HG02763 (cell line): ENCODE measurements at regions not wholly inside any gene's neighbourhood (a gene's known extent, or its start where the extent isn't known, plus 50 kb on each side); places are given as distances from the start of the nearest gene placed in this dataset.
A peak's percentile ranks its signal among the peaks of the same experiment; 100 is the strongest.

Experiments used
- ATAC-seq: cut with Tn5 transposase; IDR thresholded peaks from one replicate; pipeline ENCODE4 v1.9.1; 2021; ENCODE audit warnings: mild to moderate bottlenecking, moderate library complexity; ENCODE audit not compliant: unreplicated experiment

DNA sequence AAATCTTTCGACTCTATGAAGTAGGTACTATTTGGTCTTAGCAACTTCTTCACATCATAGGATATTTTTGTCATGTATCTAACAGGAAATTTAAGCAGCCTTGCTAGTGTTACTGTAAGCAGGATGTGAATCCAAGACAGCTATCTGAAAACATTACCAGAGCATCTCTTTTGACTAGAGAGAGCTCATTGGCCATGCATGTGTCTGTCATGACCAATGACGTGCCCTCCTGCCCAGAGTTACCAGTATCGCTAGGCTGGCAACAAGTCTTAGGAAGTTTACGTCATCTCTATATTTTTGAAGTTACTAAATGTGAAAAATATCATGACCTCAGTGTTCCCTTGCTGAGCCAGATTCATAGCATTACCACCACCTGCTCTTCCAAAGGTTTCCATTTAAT is 130.9 kb upstream of the TP63 start:
- no peak for ATAC-seq

DNA sequence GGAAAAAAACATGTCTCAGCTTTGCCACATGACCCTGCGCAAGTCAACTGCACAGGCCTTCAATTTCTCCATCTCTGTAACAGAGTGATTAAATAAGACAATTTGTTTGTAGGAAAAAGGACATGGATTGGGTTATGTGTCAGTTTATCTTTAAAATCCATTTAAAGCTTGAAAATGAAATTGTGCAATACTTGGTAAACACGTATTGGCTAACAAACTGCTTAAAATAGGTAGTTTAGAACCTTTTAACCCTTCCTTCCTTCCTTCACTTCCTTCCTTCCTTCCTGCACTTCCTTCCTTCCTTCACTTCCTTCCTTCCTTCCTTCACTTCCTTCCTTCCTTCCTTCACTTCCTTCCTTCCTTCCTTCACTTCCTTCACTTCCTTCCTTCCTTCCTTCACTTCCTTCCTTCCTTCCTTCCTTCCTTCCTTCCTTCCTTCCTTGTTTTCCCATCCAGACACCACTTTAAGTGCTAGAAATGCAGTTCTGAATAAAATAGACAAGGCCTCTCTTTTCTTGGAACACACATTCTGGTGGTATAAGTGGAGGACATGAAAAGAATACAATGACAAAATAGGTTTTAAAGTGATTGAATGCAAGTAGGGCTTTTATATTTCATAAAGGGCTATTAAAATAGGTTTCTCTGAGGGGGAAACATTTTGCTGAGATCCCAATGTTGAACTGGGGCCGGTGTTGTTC is 130.2 kb upstream of the TP63 start:
- no peak for ATAC-seq

DNA sequence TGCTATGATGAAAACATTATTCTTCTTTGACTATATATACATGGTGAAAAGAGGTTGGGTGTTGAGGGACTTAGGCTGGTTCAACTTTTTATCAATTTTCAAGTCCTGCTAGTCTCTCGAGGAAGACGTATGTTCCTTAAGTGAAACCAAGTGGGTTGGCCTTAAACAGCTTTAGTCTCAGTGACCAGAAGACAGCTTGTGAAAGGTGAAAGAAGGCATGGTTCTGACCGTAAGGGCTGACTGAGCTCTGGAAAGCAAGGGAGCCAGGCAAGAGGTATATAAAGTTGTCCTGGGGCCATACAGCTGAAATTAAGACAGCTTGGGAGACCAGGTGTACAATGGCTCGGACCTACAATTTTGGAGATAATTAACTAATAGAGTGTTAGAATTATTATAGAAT is 128.9 kb upstream of the TP63 start:
- no peak for ATAC-seq

DNA sequence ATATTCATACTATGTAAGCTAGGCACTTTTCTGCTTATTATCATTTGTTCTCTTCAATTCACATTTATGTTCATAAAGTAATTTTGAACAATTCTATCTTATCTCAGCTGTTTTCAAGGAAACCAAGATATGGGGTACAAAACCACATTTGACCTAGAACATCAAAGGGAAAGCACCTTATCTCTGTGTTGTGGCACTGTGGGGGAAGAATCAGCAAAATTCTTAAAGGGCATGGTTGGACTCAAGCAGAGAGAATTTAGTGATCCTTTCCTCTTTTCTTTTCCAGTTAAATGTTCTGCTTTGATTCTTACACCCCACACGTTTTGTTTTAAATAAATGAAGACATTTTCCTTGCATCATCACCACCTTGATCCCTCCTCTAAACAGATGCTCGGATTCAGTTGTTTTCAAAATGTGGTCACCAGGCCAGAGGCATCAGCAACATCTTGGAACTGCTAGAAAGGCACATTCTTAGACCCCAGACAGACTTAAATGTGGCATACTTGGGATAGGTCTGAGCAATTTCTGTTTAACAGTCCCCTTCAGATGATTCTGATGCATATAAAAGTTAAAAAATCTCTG is 128.4 kb upstream of the TP63 start:
- ATAC-seq: no peak

DNA sequence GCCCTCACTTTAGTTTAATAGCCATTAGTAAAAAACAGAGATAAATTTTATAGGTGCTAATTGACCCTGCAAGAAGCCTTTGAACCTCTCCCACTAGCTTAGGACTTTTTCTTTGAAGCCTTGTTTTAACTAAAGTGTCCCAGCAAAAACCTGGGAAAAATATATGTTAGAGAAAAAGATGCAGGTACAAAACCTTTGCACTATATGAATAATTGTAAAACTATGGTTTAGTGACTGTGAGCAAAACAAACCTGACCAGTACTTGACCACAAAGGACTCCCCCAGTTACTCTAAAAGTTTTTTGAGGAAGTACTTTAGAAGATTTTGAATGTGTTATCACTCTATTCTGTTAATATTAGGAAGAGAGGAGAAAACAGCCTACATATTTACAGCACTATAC is 123.3 kb upstream of the TP63 start:
- peak; percentile 60 for ATAC-seq

DNA sequence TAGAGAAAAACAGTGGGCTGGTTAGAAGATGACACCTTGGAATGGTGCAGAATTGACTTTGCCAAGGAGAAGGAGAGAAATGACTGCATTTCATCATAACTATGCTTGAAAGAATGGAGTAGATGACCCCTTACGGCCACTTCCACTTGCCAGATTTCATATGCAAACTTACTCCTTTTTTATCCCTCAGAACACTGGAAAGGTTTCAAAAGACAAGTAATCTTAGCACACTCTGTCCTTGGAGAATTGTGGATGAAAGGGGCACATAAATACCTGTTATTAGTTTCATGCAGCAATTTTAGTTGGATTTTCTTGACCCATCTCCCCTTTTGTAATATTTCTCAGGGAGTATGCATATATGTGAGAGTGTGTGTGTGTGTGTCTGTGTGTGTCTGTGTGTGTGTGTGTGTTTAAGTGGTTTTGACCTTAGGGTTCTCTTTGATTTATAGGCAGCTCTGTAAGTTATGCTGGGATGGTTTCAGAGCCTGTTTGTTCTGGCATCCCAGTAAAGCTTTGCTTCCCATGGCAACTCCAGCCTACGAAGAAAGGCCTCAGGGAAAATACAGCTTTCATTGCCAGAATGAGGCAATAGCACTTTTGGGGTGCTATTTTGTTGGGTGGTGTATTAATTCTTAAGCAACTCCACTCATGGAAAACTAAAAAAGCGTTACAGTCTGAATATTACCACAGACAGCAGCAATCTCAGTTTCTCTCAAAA is 122.2 kb upstream of the TP63 start:
- no peak for ATAC-seq

DNA sequence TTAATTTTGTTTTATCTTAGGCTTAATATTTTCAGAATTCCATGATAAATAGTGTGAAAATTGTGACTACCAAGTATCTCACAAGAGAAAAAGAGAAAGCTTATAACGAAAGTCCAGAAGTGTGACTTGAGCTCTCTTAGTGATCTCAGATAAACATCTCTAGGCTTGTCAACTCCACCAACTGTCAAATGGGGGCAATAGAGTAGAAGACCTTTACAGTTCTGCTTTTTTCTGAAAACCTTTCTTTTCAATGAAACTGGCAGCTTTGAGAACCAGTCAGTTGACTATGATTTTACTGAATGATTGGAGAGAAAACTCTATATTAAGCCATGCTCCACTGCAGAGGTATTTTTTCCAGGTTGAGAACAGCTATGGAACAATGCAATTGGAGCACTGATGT is 119.2 kb upstream of the TP63 start:
- peak; percentile 45 for ATAC-seq

DNA sequence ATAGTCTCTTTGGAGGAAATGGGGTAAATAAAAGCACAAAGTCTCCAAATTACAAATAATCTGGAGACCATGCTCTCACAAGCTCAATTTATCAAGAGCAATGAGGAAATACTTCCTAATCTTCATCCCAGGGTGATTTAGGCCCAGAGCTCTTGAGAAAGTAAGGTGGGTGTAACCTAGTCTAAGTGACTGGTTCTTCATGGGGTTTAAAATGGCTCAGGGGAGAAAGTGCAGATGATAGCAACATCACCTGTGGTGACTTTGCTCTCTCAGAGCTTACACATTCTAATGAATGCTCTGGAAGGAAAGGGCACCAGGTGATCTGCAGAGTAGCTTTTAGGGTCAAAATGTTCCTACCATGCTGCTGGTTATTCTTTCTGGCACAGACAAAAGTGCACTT is 118.4 kb upstream of the TP63 start:
- no peak for ATAC-seq

DNA sequence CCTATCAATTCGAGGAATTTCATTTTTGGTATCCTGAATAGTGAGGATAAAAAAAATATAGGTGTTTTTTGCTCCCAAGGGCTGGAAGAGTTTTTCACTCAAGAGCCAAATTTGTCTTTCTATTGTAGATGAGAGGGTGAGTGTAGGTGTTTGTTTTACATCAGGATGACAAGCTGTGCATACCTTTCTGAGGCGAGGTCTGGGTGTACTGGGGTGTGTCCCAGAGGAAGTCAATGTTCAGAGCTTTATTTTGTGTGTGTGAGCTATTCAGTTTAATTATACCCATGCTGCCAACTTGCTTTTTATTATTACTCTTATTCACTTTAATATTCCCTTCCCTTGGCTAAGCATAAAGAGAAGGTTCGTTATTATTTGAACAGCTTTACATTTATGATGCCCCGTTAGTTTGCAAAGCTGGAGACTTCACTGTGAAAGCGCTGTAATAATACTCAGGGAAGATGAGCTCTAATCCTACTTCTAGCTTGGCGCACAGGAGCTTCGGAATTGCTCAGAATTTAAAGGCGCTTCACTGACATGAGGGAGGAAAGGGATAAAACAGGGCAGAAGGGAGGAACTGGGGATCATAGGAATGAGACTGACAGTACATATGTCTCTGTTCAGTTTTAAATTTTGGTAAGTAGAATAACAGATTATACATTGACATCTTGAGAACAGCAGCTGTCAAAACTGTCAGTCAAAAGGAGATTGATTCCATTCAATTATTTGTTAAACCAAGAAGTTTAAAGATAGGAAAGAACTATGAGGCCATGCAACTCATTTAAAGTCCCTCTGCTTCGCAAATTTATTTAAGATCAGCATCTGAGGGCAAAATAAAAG is 117.7 kb upstream of the TP63 start:
- ATAC-seq: no peak

DNA sequence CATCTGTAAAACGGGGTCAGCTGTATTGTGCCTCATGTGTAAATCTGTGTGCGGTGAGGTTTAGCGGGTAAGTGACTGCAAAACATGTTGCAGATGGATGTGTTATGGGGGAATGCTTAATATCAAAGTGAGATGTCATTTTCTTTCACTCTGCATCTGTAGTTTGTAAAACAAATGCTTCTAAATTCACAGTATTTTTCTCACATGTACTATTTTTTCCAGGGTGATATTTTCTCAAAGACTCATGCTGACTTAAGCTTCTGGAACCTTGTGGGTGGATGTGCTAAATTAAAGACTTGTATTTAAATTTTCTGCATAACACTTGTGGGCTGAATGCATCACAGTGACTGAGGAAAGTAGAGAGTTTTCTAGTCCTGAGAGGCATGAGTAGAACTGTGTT is 115.2 kb upstream of the TP63 start:
- ATAC-seq: no peak

DNA sequence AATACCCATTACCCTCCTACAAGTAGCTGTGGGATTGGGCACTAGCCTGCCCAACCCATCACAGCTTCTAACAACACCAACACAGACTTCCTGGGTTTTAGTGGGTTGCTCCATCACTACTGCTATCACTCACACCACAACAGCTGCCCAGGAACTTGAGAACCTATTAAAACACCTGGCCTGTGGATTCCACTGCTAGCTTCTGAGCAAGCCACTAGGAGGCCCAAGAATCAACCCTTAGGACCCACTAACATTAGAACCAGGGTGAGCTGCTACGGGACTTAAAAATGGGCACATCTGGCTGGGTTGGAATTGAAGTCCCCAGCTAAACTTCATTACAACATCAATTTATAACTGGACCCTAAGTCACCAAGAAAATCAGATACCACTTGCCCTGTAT is 113.2 kb upstream of the TP63 start:
- ATAC-seq: no peak

DNA sequence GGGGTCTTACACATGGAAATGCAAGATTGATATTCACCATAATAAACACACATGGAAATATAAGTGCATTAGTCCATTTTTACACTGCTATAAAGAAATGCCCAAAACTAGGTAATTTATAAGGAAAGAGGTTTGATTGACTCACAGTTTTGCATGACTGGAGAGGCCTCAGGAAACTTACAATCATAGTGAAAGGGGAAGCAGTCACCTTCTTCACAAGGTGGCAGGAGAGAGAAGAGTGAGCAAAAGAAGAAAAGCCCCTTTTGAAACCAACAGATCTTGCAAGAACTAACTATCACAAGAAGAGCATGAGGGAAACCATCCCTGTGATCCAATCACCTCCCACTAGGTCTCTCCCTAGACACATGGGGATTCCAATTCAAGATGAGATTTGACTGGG is 111.7 kb upstream of the TP63 start:
- ATAC-seq: no peak

DNA sequence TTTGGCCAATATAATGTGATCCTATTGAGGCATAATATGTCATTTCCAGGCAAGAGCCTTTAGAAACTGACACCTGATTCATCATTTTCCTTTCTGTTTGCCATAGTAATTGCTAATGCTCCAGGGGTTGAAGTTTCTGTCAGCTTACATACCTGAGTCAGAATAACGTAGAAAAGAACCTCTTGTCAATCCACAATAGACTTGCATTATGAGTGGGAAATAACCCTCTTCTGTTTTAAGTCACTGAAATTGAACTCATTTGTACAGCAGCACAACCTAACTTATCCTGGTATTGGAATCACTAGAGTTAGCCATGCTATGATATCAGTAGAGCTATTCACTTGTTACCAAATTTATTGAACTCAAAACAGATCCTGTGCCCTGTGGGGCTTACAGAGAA is 101.7 kb upstream of the TP63 start:
- ATAC-seq: no peak

DNA sequence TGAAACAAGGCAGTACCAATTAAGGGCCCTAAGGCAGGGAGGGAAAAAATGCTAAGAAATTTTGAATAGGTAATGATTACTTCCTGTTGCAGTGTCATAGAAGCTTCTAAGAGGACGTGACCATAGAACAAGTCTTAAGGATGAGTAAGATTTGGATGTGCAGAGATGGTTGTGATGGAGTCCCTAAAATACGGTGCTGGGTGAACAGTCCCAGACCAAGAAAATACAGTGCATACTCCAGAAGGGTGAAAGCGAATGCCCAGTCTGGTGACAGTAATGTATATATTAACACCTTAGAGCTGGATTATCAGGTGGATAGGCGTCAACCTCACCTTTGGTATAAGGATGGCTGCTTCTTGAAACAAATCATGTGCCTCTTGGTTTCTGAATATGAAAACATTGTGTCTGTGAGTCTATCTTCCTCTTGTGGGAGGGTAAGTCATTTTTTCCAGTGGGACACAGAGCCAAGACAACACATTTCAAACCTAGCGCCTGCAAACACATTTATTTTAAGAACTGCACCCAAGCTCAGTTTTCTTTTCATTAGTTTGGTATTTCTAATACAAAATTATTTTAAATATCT is 101.2 kb upstream of the TP63 start:
- ATAC-seq: no peak

DNA sequence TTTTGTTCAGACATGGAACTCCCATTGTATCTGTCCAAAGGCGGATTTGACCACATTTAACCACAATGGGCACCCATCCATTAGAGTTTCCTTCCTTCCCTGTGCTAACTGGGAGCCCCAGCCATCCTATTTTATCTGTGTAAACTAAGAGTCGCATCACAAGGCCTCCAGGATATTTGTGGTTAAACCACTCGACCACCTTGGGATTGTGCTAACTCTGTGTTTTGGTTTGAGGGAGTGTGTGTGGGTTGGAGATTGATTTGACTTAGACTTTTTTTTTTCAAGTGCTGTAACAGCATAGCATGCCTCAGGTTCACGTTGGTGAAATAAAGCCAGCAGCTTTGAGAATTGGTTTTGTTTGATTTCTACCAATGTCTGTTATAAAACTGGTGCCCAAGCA is 100.4 kb upstream of the TP63 start:
- no peak for ATAC-seq

DNA sequence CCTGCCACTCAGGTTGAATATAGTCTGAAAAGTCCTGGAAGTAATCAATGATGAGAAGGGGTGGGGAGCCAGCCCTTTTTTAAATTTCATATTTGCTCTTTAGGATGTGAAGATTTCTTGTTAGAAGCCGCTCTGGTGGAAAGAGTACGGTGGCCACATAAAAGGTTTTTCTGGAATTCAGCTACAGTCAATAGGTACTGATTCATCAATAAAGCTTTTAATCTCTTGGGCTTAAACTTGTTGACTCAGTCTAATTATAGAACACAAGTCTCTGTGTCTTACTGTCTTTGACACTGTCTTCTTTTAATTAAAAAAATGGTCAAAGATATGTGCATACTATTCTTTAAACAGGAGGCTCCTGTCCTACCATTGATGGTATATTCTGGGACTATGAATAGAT is 99.9 kb upstream of the TP63 start:
- ATAC-seq: no peak

DNA sequence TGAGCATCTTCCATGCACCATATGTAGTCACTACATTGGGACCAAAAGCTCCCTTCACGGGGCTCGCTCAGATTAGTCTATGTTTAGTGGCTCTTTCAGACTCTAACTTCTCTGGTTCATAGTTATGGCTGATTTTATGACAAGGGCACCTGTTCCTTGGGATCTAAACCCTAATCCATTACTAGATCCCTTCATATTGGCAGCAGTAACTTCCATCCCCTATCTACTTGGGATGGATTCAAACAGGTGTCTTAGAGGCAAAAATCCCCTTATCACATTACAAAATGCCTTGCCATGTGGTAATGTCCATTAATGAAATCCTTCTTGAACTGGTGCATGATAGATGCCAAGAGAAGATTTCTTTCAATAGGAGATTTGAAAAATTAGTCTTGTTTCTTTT is 96.7 kb upstream of the TP63 start:
- ATAC-seq: no peak

DNA sequence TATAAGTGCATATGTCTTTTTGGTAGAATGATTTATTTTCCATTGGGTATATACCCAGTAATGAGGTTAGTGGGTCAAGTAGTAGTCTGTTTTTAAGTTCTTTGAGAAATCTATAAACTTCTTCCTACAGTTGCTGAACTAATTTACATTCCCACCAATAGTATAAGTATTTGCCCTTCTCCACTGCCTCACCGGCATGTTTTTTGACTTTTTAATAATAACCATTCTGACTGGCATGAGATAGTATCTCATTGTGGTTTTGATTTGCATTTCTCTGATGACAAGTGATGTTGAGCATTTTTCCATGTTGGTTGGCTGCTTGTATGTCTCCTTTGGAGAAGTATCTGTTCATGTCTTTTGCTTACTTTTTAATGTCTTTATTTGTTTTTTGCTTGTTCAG is 94.1 kb upstream of the TP63 start:
- ATAC-seq: no peak

DNA sequence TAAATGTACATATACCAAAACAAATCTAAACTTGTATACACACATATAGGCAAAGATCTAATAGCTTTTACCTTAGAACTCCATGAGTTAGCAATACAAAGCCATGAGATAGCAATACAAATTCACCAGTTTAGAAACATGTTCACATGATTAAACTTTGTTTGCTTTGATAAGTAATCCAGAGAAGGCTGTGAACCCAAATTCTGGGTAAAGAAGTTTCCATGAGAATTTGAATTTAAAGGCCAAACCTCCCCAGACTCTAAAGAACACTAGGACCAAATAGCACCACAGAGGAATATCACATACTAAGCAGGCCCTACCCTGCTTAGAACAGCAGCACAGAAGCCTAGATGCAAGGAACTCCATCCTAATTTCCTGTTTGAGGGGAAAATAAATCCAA is 83.7 kb upstream of the TP63 start:
- ATAC-seq: no peak

DNA sequence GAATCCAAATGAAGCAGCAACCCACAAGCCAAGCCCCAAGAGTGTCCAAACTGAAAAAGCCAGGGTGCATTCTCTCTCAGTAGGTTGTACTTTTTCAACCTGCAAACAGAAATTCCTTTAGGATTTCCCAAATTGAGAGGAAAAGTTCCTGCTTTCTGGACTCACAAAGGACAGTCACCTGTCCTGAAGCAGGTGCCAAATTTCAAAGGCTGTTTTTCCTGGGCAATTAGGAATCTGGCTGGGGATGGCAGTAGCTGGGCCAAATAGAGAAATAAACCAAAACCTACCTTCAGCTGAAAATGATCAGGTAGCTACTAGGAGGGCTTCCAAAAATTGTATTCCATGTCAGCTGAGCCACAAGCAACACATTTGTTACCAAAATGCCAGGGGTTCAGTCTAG is 83.1 kb upstream of the TP63 start:
- no peak for ATAC-seq

DNA sequence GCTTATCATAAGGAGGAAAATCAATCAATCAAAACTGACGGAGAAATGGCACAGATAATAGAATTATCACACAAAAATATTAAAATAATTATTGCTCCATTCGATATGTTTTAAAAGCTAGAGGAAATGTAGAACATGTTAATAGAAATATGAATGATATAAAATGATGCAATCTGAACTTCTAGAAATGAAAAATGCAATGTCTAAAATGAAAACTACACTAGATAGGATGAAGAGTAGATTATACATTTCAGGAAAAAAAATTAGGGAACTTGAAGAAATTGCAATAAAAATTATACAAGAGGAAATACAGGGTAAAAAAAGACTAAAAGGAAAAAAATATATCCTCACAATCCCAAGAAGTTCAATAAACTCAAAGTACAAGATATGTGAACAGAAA is 80.2 kb upstream of the TP63 start:
- ATAC-seq: no peak
